ENCODE measurements at regions not wholly inside any gene's neighbourhood (a gene's known extent, or its start where the extent isn't known, plus 50 kb on each side); places are given as distances from the start of the nearest gene placed in this dataset.
"Not testable (repeated sequence)": the region's sequence is repeated elsewhere in the genome, so short reads cannot be mapped to it uniquely, and the experiment has no call there.

DNA sequence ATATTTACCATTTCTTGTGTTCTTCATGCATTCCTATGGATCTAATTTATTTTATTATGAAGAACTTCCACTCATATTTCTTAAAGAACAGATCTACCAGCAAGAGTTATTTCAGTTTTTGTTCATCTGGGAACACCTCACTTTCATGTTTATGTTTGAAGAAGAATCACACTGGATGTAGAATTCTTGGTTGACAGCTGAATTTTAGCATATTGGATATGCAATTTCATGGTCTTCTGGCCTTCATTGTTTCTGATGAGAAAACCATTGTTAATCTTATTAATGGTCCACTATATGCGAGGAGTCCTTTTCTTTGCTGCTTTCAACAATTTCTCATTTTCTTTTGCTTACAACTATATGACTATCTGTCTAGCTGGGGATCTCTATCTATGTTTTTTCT lies 189.2 kb downstream of the UXS1 start:
- no peak for DNase-seq

DNA sequence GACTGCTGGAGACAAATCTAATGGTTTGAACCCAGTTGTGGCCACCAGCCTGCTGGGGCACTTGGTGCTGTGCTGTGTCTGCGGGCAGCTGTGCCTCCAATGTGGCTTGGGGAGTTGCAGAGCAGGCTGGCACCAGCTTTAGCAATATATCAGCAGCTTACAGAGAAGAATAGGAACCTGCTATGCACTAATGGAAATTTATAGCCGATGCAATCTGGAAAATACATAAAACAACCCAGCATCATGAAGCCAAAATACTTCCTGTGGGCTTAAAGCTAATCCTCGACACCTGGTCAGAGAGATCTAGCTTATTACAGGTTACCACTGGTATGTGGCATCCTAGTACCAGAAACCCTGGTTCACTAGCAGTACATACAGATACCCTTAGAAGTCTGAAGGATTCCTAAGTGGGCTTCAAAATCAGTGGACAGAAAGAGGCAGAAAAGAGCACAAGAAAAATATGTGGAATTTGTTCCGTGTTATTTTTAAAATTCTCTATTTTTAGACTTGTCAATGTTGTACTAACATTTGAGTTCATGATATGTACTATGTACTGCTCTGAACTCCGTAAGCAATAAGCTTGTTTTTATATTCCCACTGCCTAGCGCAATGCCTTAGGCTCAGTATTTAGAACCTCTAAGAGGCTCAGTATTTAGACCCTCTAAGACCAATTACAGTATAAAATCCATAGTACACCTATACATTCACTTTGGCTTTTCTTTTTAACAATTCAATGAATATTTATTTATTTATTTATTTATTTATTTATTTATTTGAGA lies 194.7 kb downstream of the UXS1 start:
- DNase-seq: no peak

DNA sequence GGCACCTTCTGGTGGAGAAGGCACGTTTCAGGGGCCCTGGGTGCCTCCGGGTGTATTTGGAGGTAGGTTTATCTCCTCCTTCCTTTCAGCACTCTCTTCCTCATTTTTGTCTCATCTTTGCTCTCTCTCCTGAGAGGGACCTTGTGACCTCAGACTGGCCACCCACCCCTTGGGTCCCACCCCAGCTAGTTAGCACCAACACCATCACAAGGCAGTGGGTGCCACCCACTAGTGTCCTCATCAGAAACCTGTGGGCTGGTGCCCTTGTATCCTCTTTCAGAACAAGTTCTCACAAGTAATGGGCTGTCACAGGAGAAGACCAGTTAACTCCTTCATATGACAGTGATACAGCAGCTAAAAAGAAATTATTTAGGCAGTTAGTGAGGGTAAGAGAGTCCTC lies 196.4 kb downstream of the UXS1 start:
- no peak for DNase-seq

DNA sequence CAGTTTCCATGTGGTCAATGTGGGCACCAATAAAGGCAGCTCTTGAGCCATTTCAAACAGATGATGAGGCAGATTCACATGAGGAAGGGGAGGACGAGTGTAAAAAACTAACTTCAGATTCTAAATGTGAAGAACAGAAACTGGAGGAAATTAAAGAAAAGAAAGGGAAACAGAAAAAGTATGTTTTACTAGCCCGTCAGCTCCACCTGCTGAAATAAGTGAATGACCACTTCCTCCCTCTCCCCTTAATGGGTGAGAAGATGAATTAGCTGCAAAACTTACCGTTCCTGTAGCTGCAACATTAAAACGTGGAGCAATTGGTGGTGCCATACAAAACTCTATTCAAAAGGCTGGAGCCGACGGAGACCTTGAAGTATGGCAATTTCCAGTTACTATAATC lies 203.5 kb downstream of the UXS1 start:
- no peak for DNase-seq

DNA sequence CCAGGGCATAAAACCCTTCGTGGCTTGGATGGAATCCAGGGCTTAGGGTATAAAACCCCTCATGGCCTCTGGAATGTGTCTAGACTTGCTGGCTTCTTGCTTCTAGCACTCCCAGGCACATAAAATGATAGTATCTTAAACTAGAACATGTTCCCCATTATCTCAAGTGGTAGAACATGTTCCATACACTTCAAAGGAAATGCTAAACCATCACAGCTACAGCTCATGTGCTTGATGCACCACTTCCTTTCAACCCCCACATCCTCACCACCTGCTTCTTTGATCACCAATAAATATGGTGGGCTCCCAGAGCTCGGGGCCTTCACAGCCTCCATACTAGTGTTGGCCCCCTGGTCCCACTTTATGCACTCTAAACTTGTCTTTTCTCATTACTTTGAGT lies 204.3 kb downstream of the UXS1 start:
- not testable (repeated sequence) for DNase-seq

DNA sequence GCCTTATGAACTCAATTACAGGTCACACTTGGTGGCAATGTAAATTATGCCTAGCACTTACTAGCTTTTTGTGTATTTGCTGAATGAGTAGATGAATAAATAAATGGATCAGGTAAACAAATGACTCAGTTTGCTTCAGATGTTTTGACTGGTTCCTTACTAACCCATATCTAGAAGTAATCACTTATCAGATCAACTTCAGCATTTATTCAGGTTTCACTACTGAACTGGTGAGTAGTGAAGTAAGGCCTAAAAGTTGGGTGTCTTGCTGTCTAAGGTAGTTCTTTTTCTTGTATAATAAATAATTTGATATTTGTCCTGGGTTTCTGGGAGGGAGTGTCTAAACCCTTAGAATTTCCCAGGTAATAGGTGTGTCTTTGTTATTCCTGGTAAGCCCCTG lies 205.0 kb downstream of the UXS1 start:
- no peak for DNase-seq

DNA sequence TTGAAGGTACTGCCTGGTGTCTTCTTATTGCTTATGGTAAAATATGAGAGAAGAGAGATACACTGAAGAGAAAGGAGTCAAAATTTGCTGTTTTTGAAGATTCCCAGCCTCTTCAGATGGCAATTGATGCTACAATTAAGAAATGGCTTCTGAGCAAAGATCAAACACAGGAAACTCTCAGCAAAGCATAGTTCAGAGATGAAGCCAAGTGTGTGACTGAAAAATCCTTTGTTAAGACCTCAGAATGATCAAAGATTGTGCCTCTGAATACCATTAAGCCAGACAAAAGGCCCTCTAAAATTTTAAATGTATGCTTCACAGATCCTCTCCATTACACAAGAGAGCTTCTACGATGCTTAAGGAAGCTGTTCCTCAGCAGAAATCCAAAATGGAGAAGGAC lies 216.3 kb downstream of the UXS1 start:
- no peak for DNase-seq

DNA sequence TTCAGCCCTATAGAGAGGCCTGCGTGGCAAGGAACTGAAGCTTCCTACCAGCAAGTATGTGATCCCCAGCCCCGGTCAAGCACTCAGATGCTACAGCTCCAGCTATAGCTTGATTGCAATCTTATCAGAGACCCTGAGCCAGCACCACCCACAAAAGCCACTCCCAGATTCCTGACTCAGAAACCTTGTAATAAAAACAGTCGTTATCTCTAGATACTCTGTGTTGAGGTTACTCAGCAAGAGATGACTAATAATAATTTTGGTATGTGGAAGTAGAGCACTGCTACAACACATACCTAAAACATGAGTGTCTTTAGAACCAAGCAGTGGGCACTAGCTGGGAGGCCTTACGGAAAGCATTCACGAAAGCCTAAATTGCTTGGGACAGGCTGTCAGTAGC lies 216.9 kb downstream of the UXS1 start:
- peak; percentile 48 for DNase-seq

DNA sequence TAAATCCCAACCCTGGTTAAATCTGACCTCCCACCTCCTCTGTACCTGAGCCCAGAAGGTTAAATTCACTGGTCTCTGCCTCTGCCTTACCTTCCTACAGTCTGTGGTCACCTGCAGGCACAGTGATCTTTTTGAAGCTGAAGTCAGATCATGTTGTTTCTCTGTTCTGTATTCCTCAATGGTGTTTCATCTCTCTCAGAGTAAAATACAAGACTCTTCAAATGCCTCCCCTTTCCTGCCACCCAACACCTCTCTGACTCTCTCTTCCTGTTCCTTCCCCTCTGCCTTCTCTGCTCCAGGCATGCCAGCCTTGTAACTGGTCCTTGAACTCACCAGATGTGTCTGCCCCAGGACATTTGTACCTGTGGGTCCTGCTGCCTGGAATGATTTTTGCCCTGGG lies 219.3 kb downstream of the UXS1 start:
- DNase-seq: no peak

DNA sequence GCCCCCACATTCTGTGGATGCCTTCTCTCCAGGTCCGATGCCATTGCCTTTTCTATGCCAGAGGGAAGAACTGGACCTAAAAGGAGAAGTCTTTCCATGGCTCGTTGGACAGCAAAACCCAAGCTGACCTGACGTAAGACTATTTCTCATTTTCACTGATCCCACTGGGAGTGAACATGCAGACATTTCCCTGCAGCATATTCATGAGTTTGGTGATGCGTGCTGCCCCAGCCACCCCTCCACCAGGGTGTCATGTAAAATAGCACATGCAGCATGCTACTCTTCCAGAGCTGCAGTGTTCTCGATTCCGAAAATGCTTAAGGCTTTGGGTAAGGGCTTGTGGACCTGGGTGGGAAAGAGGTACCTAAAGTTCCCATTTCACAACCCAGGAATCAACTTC lies 221.2 kb downstream of the UXS1 start:
- DNase-seq: no peak

DNA sequence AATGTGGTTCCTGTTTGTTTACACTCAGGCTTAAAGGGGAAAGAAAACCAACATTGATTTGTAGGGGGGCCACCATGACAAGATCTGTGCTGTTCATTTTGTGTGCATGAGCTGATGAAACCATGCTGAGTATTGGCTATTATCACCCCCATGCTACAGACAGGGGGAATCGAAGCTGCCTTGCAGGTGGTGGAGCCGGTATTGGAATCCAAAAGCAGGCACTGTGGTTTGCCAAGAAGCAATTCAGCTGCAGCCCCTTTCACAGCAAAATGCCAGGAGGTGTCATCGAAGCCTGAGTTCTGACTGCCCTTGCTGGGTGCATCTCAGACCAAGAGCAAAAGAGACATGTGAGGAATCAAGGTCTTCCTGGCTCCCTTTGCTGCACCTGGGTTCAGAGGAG lies 221.9 kb downstream of the UXS1 start:
- no peak for DNase-seq

DNA sequence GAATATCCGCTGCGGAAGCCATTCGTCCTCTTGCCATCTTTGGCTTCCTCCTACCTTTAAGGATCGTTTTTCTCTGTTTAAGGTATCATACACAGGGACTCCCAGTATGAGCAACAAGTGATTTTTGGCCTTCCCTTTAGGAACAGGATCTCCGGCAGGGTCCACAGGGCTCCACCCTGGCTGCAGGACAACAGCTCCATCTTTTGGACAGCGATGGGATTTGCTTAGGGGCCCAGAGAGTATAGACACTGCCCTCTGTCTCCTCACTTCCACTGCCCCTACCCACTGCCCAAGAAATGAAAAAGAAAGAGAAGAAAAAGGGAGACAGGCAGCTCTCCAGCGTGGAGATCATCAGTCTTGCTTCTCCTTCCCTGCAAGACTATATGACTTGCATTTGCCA lies 224.5 kb downstream of the UXS1 start:
- DNase-seq: peak; percentile 38

DNA sequence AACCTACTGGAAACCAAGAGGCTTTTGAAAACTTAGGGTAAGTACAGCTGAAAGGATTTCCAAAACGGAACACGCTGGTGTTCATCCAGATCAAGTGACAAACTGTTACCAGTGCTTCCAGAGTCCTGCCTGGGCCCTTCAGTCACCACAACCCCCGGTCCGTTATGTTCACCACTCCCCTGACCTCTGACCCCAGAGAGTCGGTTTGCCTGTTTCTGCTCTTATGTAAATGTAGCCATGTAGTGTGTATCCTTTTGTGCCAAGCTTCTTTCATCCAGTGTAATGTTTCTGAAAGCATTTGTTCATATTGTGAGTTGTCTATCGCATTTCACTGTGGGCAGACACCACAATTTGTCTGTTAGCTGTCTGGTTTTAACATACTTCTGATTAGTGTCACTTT lies 217.5 kb downstream of the NCK2 start:
- DNase-seq: no peak

DNA sequence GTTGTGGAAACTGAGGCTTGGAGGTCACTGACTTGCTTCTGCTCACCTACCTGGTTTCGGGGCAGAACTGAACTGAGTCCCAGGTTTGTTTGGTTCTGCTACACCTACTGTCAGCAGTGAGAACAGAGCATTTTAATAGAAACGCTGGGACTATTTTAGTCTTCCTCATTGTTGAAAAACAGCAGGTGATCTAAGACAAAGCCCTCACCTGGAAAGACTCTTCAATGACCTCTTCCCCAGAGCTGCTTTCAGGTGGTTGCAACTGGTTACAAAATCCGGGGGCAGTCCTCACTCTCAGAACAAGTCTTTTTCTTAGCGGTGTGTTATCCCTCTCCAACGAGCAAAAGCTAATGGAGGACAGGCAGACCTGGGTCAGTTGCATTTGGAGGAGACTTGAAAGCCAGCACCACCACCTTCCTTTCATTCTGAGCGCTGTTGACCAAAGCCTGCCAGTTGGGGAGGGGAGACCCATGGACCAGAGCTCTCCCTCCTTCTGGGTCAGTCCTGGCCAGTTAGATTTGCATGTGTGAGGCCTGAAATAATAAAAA lies 217.0 kb downstream of the NCK2 start:
- DNase-seq: no peak

DNA sequence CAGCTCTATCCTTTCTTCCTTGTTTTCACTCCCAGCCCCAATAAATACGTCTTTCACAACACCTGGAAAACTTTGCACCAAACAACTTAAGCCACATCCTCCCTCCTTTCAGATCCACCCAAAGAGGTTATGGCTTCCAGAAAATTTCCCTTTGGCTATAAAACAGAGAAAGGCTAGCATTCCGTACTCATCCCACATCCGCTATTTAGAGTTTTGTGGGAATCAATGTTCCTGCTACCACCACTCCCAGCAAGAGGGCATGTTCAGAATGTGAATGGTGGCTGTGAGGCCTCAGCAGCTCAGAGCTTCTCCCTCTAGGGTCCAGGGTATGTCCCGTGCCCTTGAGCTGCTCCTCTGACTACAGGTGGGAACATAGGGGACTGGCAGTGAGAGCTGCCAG lies 214.6 kb downstream of the NCK2 start:
- no peak for DNase-seq

DNA sequence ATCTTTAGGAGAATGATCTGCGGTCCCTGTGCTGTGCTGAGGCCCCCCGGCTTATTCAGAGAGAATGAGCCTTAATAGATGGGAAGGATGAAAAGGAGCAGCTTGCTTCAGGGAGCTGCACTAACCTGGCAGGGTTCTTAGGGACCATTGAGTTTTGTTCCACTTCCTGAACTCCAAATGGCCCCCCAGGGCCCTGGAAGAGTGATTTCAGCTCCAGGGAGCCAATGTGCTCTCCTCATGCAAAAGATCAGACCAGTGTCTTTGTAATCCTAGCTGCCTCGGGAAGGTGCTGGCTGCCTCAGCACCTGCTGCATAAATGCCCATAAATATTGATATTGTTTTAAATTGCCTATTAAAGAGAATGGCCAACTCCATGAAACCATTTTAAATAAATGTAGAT lies 210.2 kb downstream of the NCK2 start:
- DNase-seq: no peak

DNA sequence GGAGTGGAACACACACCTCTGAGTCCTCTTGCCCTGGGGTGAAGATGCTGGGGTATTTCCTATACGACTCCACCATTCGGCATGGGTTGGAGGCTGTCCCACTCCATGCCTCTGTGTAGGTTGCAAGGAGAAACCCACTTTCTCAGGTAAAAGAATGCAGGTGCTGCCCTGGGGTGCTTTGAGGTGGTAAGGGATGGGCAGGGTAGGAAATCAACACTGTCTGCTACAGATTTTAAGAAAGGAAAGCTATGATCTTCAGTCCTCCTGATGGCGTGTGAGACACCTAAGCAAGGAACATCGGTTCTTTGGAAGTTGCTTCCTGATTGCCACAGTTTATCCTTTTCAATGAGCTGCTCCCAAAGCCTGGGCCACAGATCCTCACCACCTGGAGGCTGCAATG lies 209.2 kb downstream of the NCK2 start:
- no peak for DNase-seq

DNA sequence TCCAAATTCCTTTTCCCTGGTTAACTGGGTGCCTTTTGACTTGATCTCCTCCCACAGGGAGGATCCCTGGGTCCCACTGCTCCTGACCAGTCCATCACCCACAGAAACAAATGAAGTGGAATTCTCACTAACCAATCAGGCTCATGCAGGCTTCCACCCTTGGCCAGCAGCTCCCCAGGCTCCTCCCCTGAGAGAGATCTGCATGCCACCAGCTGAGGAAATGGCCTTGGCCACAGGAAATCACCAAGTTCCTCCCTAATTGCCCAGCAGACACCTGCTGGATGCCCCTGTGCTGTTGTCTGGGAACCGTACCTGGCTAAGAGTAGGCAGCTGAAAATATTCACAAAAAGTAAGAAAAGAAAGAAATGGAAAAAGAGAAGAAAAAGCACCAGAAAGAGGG lies 207.4 kb downstream of the NCK2 start:
- no peak for DNase-seq

DNA sequence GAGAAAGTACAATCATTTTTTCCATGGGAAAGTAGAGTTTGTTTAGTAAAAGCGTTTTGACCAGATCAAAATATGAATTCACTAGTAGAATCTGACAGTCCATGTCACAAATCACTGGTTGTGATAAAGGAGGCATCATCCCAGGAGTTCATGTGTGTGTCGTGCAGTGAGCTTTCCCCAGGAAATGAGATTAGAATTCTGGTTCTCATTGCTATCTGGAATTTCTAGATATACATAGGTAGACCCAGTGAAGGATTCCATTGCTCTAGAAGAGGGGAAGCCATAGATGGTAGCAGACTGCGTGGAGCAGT lies 206.6 kb downstream of the NCK2 start:
- no peak for DNase-seq

DNA sequence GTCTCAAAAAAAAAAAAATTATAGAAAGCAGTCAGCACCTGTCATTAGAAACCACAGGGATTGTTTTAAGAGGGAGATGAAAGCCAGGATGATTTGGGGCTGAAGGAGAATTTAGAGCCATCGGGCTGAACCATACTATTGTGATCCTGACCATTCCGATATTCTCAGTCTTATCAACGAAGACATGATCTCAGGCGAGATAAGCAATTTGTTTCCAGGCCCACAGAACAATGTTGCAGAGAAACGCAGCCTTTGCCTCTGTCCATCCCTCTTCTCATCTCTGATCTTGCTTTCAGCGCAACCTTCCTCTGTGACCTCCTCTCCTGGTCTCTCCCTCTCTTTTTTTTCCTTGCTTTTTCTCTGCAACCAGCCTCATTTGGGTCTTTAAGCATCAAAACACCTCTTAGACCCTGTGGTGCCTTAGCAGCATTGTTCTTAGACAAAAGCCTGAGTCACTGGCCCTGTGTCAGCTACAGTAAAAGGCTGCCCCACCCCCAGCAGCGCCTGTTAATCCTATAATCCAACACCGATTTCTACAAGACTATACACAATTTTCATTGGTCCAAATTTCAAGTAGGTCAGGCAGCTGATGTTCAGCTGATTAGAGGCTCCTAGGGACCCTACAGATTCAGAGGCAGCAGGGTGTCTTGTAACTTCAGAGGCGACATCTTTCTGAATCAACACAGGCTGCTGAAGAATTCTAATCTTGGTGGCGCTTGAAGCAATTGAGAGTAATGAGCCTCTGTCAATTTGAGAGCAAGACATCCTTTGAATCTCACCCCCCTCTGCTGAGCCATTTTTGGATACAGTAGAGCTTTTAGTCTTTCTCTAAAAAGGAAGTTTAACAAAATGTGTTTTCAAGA lies 206.0 kb downstream of the NCK2 start:
- peak; percentile 41 for DNase-seq

DNA sequence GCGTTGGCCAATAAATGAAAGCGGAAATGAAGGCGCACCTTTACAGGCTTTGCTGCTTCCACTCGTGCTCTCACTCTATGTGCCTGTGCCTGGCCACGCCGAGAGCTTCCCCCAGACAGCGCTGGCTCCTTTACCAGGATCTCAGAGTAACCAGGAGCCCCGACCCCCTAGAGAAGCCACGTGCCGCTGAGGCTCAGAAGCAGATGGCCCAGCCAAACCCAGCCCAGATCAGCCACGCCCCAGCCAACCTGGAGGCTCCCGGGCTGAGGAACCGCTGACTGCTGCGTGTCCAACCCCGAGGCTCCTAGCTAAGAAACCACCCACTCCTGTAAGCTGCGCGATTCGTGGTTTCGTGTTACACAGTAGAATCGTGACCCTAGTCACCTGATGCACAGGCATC lies 199.3 kb downstream of the NCK2 start:
- DNase-seq: no peak
